ENCODE measurements at regions not wholly inside any gene's neighbourhood (a gene's known extent, or its start where the extent isn't known, plus 50 kb on each side); places are given as distances from the start of the nearest gene placed in this dataset.

GRCh38 chrX:101736651-101737050 lies 77.0 kb upstream of the ARMCX2 start:
- Histone ChIP-seq H3K4me2 (ENCODE audit: low read length) (no peak overlapping the region), H3K4me3 (ENCODE audit: low read length) (no peak overlapping the region), H3K36me3 (ENCODE audit: insufficient read depth, low read length) (no peaks in the 10 kb centered on the region), H3K9ac (ENCODE audit: low read length) (no peak overlapping the region), H3K9me2 (ENCODE audit: insufficient read depth, low read length) (no peaks in the 10 kb centered on the region), H3F3A (ENCODE audit: insufficient read depth, low read length, poor library complexity, severe bottlenecking) (no peaks in the 10 kb centered on the region), H3K9me3 (ENCODE audit: low read length) (no peaks in the 10 kb centered on the region), H4K20me1 (ENCODE audit: insufficient read depth) (no peaks in the 10 kb centered on the region), H3K79me2 (replicated peaks; ENCODE audit: insufficient read depth, low read length) (no peaks in the 10 kb centered on the region), H3K27me3 (ENCODE audit: insufficient read depth, low read depth, low read length) (no peaks in the 10 kb centered on the region), H2AFZ (ENCODE audit: low read depth, low read length) (no peak overlapping the region), H3K27ac (ENCODE audit: low read length) (no peak overlapping the region)
- TF ChIP-seq CTCF (IDR thresholded peaks at IDR 0.05; ENCODE audit: poor library complexity, severe bottlenecking), result no peak
- no peak for TF ChIP-seq SMC3 (conservative IDR thresholded peaks at IDR 0.05; ENCODE audit: poor library complexity)
- no peak for TF ChIP-seq POLR2AphosphoS5 (IDR thresholded peaks at IDR 0.05)
- TF ChIP-seq EZH2 (IDR thresholded peaks at IDR 0.05; ENCODE audit: borderline replicate concordance, insufficient read depth, low read length, poor library complexity, severe bottlenecking), result no peak

- TF ChIP-seq POLR2AphosphoS5 (IDR thresholded peaks at IDR 0.05), result no peak
- no peak for TF ChIP-seq CTCF (IDR thresholded peaks at IDR 0.05; ENCODE audit: poor library complexity, severe bottlenecking)
- TF ChIP-seq, protein P1, sequence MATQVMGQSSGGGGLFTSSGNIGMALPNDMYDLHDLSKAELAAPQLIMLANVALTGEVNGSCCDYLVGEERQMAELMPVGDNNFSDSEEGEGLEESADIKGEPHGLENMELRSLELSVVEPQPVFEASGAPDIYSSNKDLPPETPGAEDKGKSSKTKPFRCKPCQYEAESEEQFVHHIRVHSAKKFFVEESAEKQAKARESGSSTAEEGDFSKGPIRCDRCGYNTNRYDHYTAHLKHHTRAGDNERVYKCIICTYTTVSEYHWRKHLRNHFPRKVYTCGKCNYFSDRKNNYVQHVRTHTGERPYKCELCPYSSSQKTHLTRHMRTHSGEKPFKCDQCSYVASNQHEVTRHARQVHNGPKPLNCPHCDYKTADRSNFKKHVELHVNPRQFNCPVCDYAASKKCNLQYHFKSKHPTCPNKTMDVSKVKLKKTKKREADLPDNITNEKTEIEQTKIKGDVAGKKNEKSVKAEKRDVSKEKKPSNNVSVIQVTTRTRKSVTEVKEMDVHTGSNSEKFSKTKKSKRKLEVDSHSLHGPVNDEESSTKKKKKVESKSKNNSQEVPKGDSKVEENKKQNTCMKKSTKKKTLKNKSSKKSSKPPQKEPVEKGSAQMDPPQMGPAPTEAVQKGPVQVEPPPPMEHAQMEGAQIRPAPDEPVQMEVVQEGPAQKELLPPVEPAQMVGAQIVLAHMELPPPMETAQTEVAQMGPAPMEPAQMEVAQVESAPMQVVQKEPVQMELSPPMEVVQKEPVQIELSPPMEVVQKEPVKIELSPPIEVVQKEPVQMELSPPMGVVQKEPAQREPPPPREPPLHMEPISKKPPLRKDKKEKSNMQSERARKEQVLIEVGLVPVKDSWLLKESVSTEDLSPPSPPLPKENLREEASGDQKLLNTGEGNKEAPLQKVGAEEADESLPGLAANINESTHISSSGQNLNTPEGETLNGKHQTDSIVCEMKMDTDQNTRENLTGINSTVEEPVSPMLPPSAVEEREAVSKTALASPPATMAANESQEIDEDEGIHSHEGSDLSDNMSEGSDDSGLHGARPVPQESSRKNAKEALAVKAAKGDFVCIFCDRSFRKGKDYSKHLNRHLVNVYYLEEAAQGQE (IDR thresholded peaks at IDR 0.05; ENCODE audit: borderline replicate concordance), result no peak
- no peak for TF ChIP-seq EP300 (conservative IDR thresholded peaks at IDR 0.05; ENCODE audit: poor library complexity, severe bottlenecking)
- no peak overlapping the region for H3K9ac ChIP-seq (ENCODE audit: low read length)
- no peak overlapping the region for H2AFZ ChIP-seq (ENCODE audit: low read depth, low read length)
- H4K20me1 ChIP-seq (ENCODE audit: insufficient read depth), result no peaks in the 10 kb centered on the region
- H3K9me2 ChIP-seq (ENCODE audit: insufficient read depth, low read length), result no peaks in the 10 kb centered on the region
- no peak overlapping the region for H3K4me3 ChIP-seq (ENCODE audit: low read length)
- no peaks in the 10 kb centered on the region for H3K36me3 ChIP-seq (ENCODE audit: insufficient read depth, low read length)
- H3F3A ChIP-seq (ENCODE audit: insufficient read depth, low read length, poor library complexity, severe bottlenecking), result no peaks in the 10 kb centered on the region
- no peak overlapping the region for H3K4me2 ChIP-seq (ENCODE audit: low read length)
- no peaks in the 10 kb centered on the region for H3K79me2 ChIP-seq (replicated peaks; ENCODE audit: insufficient read depth, low read length)
- no peaks in the 10 kb centered on the region for H3K9me3 ChIP-seq (ENCODE audit: low read length)
- H3K27ac ChIP-seq (ENCODE audit: low read length), result no peak overlapping the region
- H3K27me3 ChIP-seq (ENCODE audit: insufficient read depth, low read depth, low read length), result no peaks in the 10 kb centered on the region
Measured at GRCh38 chrX:101732870-101733269, 73.2 kb upstream of the ARMCX2 start.
